NB4 (cell line): ENCODE measurements at regions not wholly inside any gene's neighbourhood (a gene's known extent, or its start where the extent isn't known, plus 50 kb on each side); places are given as distances from the start of the nearest gene placed in this dataset.

Source experiments
- POLR2A ChIP-seq: IDR thresholded peaks from 2 replicates; pipeline ENCODE4 v1.6.1; 2011; ENCODE audit warnings: mild to moderate bottlenecking; ENCODE audit not compliant: insufficient read length; ENCODE audit errors: extremely low read depth
- TF ChIP-seq, protein P1 (sequence below): IDR thresholded peaks from 2 replicates; pipeline ENCODE4 v1.6.1; 2011; ENCODE audit warnings: low read depth, low read length

DNA sequence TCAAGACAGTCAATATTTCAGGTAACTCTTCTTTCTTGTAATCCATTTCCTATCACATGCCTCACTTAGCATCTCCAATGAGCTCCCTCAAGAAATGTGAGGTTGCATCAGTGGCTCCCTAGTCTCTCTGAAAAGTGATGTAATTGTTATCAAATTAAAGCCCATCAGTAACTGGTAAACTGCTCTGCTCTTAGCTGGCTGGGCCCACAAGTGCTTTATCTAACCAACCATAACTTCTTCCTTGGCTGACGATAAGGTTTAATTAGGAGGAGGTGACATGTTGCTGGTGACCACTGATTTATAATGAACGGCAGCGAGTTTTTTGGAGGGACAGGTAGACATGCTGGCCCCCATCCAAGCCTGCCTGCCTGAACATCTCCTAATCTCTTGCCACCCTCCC lies 79.6 kb downstream of the RTP4 start:
- TF ChIP-seq, protein P1, sequence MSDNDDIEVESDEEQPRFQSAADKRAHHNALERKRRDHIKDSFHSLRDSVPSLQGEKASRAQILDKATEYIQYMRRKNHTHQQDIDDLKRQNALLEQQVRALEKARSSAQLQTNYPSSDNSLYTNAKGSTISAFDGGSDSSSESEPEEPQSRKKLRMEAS = no peak
- TF ChIP-seq POLR2A = no peak
